NT2/D1 (cell line): ENCODE measurements at regions not wholly inside any gene's neighbourhood (a gene's known extent, or its start where the extent isn't known, plus 50 kb on each side); places are given as distances from the start of the nearest gene placed in this dataset.

Experiments used
- SUZ12 ChIP-seq: IDR thresholded peaks from 2 replicates; pipeline ENCODE4 v1.6.1; 2011; ENCODE audit not compliant: insufficient read length, insufficient read depth; ENCODE audit errors: extremely low read depth
- YY1 ChIP-seq: IDR thresholded peaks from 2 replicates; pipeline ENCODE4 v1.6.1; 2011; ENCODE audit not compliant: insufficient read length, insufficient read depth
- ZNF274 ChIP-seq: IDR thresholded peaks from 2 replicates; pipeline ENCODE4 v1.6.1; 2011; ENCODE audit warnings: mild to moderate bottlenecking, low read depth, low read length

- TF ChIP-seq ZNF274 (no peak), YY1 (no peak), SUZ12 (no peak)
Measured at GRCh38 chr13:107742544-107742943, 472.8 kb downstream of the LIG4 start.
